HG03432 (cell line): ENCODE measurements at regions not wholly inside any gene's neighbourhood (a gene's known extent, or its start where the extent isn't known, plus 50 kb on each side); places are given as distances from the start of the nearest gene placed in this dataset.
A peak's percentile ranks its signal among the peaks of the same experiment; 100 is the strongest.
"Not testable (repeated sequence)": the region's sequence is repeated elsewhere in the genome, so short reads cannot be mapped to it uniquely, and the experiment has no call there.

Source experiments
- ATAC-seq: cut with Tn5 transposase; IDR thresholded peaks from one replicate; pipeline ENCODE4 v1.9.1; 2021; ENCODE audit warnings: mild to moderate bottlenecking, moderate library complexity; ENCODE audit not compliant: unreplicated experiment

GRCh38 chr2:212914392-212914791 lies 237.0 kb downstream of the IKZF2 start:
- ATAC-seq: no peak

DNA sequence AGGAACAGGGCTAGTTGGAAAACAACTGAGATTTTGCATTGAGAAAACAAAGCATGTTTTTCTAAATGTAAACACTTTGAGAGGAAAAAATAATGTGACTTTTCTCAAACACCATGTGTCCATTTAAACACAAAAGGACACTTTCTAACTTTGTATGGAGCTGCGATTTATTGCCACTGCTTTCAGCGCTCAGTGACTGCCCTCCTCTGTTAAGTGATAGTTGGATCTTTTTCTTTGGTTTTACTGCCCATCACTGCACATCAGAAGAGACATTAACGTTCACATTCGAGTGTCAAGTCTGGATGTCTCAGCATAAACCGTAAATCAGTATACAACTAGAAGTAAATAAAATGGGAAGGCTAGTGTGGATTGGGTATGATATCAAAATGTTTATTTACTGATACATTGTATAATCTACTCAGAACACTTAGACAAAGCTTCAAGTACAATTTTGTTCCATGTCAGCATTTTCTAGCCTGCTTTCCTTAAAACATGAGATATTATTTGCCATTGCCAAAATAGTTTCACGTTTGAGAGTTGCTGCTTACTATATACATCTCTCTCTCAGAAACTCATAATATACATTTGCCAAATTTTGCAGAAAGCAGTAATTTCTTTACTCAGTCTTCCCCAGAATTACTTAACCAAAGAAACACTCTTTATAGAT lies 237.6 kb downstream of the IKZF2 start:
- no peak for ATAC-seq

GRCh38 chr2:212912445-212913103 lies 238.8 kb downstream of the IKZF2 start:
- no peak for ATAC-seq

- no peak for ATAC-seq
These were observed 240.4 kb downstream of the IKZF2 start for GRCh38 chr2:212911011-212911410.

GRCh38 chr2:212908682-212909435 lies 242.6 kb downstream of the IKZF2 start:
- ATAC-seq: no peak

GRCh38 chr2:212908031-212908430 lies 243.4 kb downstream of the IKZF2 start:
- no peak for ATAC-seq

DNA sequence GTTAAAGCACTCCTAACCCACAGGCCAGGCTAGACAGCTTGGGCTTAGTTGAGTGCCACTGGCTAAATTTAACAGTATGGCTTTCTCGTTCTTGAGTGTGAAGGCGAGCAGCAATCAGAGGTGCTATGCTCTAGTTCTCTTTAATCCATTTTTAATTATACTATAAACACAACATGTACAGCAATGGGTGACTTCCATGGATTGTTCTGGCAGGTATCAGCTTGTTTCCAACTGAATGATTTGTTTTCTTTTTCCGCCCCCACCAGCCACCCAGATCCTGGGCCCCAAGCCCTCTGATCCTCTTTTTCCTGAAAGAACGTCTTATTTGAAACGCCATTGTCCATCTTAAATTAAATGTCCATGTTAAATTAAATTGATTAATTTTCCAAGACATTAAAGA lies 244.8 kb downstream of the IKZF2 start:
- ATAC-seq: no peak

GRCh38 chr2:212905640-212906201 lies 245.7 kb downstream of the IKZF2 start:
- no peak for ATAC-seq

DNA sequence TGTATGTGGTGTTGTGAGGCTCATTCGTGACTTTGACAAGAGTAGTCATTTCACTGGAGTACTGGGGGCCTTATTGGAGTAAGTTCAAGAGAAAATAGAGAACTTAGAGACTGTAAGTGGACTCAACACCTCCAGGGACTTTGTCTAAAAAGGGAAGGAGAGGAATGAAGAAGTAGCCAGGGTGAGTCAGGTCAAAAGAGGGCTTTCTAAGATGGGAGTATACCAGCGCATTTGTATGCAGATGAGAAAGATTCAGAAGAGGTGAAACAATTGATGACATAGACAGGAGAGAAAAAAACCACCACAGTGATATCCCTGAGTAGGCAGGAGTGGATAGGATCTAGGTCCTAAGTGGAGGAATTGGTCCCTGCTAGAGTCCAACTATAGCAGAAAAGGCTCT lies 246.8 kb downstream of the IKZF2 start:
- no peak for ATAC-seq

DNA sequence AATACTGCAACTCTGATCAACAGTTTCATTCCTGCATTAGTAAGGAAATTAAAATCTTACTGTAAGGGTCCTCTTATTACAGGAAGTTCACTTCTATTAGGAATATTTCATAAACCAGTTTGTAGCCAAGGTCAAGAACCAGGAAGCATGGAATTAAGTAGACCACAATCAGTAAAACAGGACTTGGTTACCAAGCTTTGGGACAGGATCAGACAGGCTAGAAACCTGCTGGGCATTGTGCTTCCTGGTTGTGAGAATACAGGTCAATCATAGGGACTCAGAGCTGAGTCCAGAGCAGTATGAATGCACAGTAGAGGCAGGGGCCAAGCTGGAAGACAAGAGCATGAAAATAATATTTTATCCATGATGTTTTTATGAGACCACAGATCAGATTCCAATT lies 248.0 kb downstream of the IKZF2 start:
- ATAC-seq: no peak

GRCh38 chr2:212902421-212902820 lies 249.0 kb downstream of the IKZF2 start:
- no peak for ATAC-seq

DNA sequence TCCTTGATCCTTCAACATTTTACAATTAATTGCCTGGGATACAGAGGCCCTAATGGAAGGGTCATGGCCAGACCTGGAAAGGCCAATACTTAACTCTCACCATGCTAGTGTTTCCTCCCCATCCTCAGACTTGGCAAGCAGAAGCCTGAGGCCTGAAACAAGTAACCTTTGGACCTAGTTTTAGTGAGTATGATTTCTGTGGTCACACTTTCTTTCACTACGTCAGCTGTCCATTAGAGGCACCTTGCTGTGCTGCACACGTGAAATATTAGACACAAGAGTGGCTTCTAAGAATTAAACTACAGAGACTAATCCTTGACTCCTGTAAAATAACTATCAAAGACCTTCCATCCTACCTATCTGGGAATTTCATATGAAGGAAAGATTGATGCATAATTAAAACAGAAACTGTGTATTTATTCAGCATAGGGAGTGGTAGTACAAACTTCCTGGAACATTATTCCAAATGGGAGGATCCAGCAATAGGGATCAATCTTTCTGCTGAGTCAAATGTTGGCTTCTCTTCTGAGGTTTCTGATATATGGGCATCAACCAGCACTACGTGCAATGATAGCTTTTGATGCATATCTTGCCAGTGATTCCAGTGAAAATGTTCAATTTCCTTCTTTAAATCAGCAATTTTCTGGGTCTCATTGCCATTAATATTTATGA lies 249.7 kb downstream of the IKZF2 start:
- ATAC-seq: peak; percentile 42

GRCh38 chr2:212900715-212901114 lies 250.7 kb downstream of the IKZF2 start:
- no peak for ATAC-seq

- no peak for ATAC-seq
These were observed 253.4 kb downstream of the IKZF2 start for GRCh38 chr2:212898011-212898410.

DNA sequence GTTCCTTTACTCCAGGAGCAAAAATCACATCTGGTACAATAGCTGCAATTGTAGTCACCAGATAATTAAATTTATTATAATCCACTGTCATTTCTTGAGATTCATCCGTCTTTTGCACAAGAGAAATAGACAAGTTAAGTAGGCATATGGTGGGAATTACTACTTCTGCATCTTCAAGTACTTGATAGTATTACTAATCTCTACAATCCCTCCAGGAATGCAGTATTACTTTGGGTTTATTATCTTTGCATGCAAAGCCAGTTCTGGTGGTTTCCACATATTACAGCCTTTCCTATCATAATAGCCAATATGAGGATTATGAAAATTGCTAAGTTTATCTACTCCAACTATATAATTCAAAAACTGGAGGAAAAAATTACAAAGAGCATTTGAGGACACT lies 254.1 kb downstream of the IKZF2 start:
- ATAC-seq: no peak

DNA sequence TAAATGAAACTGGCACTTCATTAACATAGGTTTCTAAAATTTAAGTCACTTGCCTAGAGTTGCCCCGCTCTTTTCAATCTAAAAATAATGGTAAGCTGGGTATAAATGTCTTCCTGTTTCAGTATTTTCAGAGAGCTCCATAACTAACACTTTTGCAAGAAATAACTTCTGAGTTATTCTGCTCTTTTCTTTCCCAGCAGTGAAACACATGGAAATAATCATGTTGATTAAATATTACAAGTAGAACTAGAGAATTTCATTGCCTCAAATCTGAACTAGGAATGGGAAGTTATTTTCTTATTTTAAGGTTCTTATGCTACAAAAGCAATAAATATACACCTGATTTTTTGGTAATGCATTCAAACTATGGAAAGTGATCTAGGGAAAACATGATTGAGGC lies 257.4 kb downstream of the IKZF2 start:
- no peak for ATAC-seq

GRCh38 chr2:212893216-212893615 lies 258.2 kb downstream of the IKZF2 start:
- no peak for ATAC-seq

DNA sequence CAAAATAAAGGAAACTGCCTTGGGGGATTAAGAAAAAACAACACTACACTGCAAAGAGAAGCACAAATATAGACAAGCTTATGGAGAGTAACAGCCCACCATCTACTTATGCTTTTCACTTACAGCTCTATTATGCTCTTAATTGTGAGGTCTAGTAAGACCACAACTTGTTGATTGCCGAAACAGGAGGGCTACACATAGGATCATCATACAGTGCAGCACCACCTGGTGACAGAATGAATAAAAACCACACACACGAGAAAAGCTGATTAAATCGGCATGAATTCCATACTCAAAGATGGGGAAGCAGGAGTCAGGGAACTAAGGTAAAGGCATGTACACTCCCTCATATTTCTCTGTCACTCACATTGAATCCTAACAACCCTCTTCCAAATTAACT lies 259.2 kb downstream of the IKZF2 start:
- no peak for ATAC-seq

- no peak for ATAC-seq
These were observed 259.8 kb downstream of the IKZF2 start for GRCh38 chr2:212891580-212891979.

GRCh38 chr2:212882626-212883025 lies 268.8 kb downstream of the IKZF2 start:
- ATAC-seq: peak; percentile 59

- not testable (repeated sequence) for ATAC-seq
These were observed 274.9 kb downstream of the IKZF2 start for GRCh38 chr2:212876556-212876955.
